GM21381 (cell line): ENCODE measurements at regions not wholly inside any gene's neighbourhood (a gene's known extent, or its start where the extent isn't known, plus 50 kb on each side); places are given as distances from the start of the nearest gene placed in this dataset.

Experiments used
- ATAC-seq: cut with Tn5 transposase; IDR thresholded peaks from one replicate; pipeline ENCODE4 v1.9.1; 2021; ENCODE audit warnings: mild to moderate bottlenecking, moderate library complexity; ENCODE audit not compliant: unreplicated experiment

DNA sequence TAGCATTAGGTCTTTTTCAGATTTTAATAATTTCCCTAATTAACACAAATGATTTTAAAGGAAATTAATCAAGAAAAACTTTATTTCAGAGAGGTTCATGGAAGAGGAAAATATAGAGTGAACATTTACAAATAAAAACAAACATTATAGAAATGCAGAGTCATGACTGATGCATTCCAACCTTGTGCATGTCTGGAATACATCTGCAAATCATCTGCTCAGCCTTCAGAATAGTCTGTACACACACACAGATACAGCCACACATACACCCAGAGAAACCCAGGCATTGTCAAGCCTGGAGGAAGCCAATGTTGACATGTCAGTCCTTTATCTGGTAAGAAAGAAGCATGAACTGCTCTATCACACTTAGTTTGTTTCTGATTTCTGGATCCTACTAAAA, 61.3 kb upstream of the NFKB1 start:
- ATAC-seq, result no peak

DNA sequence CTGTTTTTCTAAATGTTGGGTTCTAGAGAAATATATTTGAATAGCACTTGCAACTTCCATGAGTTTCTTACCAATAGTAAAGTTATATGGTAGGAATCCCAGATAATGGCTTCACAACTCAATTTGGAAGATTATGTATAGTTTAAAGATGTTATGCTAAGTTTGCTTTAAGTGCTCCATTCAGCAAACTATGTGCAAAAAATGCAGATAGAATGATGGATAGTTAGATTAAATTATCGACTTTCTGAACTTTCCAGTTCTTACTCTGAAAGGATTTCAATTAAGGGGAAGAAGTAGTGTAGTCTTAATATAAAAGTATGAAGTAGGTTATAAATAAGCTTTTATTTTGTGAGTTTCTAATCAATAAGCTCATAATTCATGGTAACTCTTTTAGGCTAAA, 60.7 kb upstream of the NFKB1 start:
- no peak for ATAC-seq

DNA sequence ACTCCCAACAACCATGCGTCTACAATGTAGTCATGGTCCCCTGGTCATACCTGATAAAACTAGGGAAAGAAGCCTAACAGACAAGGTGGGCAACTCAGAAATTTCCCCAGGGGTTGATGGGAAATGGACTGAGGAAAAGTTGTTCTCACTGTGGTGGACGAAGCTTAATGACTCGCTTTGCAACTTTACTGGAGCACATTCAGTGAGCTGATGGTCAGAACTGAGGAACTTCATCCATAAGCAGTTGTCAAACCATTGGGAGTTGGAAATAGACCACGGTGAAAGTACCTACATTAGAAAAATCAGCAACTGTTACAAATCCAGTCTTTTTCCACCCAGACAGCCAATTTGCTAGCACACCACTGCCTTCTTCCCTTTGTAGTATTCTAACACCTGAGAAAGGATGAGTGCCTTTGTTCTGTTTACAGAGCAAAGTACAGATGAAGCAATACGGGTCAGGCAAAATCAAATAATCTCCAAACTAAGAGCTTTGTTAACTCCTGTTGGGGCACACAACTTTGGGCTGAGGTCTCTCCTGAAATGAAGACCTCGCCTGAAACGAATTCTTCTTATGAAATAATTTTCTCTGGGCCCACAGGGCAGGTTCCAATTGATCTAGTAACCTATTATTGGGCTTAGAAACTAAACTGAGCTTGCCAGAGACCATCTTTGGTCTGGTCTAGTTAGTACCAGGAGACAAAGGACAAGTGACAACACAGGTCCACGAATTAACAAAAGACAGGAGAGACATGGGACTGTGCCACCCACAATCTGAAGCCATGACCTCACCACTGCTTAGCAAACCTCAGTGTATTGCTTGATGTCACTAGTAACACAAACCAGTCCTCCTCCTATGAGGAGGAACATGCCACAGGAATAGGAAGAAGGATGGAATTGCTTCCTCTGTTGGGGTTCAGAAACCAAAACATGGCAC, 58.9 kb upstream of the NFKB1 start:
- no peak for ATAC-seq

DNA sequence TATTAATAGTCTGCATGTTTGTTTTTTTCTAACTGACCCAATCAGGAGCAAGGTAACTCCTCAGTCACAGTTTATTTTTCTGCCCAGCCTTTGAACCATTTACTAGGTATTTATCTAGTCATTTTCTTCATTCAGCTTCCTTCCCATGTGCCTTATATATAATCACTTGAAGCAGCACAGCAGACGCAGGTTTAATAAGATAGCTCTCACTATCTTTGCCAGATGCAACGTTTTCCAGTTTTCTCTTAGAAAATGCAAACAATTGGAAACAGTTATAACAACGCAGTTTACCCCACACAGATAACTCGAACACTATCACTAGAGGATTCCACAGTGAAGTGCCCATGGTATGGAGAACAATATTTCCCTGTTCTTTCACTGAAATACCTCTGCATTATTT, 56.4 kb upstream of the NFKB1 start:
- no peak for ATAC-seq

DNA sequence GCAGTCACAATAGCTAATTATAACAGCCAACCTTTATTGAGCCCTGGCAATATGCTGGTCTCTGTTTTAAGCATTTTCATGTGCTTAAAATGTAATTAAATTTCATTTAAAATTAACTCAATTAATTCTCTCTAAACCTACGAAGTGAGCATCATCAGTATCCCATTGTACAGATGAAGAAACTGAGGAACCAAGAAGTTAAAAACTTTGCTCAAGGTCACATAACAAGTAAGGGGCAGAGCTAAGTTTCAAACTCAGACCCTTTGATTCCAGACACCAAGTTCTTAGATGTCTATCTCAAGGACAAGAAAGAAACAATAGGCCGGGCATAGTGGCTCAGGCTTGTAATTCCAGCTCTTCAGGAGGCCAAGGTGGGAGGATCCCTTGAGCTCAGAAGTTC, 55.9 kb upstream of the NFKB1 start:
- no peak for ATAC-seq

DNA sequence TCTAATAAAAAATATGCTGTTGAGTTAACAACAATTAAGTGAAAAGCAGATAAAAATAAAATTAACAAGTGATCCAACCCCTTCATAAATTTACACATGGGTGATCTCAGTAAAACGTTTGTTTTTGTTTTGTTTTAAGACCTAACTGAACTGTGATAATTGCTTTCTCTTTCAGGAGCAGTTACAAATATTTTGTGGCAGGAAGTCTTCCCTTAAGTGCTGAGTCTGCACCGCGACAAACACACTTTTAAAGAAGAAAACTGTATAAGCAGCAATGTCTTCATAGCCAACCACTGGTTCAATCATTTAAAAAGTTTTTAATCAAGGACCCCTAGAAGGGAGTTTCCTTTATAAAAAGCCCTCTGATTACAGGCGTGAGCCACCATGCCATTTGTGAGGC, 53.7 kb upstream of the NFKB1 start:
- no peak for ATAC-seq

DNA sequence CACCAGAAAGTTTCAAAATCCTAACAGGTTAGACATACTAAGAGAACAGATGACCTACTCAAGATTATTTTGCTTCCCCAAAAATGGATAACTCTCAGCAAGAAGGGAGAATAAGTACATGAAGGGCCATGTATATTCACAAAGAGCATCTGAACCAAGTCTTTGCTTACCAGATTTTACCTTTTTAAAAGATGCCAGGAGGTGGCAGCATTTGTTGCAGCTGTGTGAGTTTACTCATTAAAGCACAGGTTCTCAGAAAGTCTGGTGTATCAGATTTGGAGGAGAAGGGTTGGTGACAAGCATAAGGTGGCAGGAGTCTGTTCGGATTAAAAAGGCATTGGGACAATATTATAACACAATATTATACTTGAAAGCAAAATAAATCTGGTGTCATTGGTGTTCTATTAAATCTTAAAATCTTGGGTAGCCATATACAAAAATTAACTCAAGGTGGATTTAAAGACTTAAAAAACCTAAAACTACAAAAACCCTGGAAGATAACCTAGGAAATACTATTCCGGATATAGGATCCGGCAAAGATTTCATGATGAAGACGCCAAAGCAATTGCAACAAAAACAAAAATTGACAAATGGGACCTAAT, 51.3 kb upstream of the NFKB1 start:
- peak; percentile 73 for ATAC-seq

DNA sequence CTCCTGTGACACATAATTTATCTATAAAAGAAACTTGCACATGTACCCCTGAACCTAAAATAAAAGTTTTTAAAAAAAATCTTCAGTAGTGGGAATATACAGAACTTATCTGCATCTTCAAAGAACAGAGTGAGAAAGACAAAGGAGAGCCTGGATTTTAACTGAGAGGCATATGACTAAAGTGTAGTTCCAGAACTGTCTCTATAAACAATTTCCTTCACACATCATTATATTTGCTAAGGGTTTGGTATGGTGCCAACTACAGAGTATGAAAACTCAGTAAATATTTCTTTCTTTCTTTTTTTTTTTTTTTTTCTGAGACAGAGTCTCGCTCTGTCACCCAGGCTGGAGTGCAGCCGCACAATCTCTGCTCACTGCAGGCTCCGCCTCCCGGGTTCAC, 49.9 kb upstream of the NFKB1 start:
- no peak for ATAC-seq
